AG04449 (cell line): ENCODE measurements at regions not wholly inside any gene's neighbourhood (a gene's known extent, or its start where the extent isn't known, plus 50 kb on each side); places are given as distances from the start of the nearest gene placed in this dataset.
A peak's percentile ranks its signal among the peaks of the same experiment; 100 is the strongest.

Source experiments
- CTCF ChIA-PET: fragments of 350-600 bp; formaldehyde crosslinking; extraction: SDS; loops from one replicate; lab custom pipeline; 2021; ENCODE audit warnings: antibody characterized with exemption; lab: Yijun Ruan, JAX
- POLR2A ChIA-PET: fragments of 400-600, 350-600 bp; formaldehyde crosslinking; extraction: SDS; loops from one replicate; lab custom pipeline; 2020; ENCODE audit warnings: antibody characterized with exemption, inconsistent platforms; lab: Yijun Ruan, JAX
- DNase-seq: peaks from one replicate; pipeline ENCODE4 v3.0.0-alpha.2; 2010; ENCODE audit warnings: low read depth, low spot score
- H3K4me3 ChIP-seq: 2 replicates; pipeline ENCODE4 v1.5.1; 2011; ENCODE audit warnings: low read depth, mild to moderate bottlenecking, control low read depth, low read length
- CTCF ChIP-seq: IDR thresholded peaks from one replicate; pipeline ENCODE4 v1.5.1; 2011; ENCODE audit warnings: mild to moderate bottlenecking, moderate library complexity, low read length, control low read depth, inconsistent platforms; ENCODE audit not compliant: insufficient read depth; ENCODE audit errors: missing control alignments

GRCh38 chr16:72242757-72243156, 70.8 kb upstream of the PMFBP1 start:
- POLR2A ChIA-PET = no interaction called here
- CTCF ChIA-PET = interaction anchor here (0.8 to 8.0 kb wide), 14 partner anchors 9 to 1714 kb away, joined by 3 to 139 read pairs (median 5); no protein-coding TSS in a partner anchor
- no peak for DNase-seq
- no peak overlapping the region for H3K4me3 ChIP-seq
- no peak for TF ChIP-seq CTCF

GRCh38 chr16:72241930-72242329, 70.0 kb upstream of the PMFBP1 start:
- TF ChIP-seq CTCF = peak; percentile 83
- no peak for DNase-seq
- CTCF ChIA-PET = interaction anchor here (0.7 to 8.0 kb wide), 20 partner anchors 10 to 1715 kb away, joined by 3 to 139 read pairs (median 4); no protein-coding TSS in a partner anchor
- POLR2A ChIA-PET = no interaction called here
- no peak overlapping the region for H3K4me3 ChIP-seq

GRCh38 chr16:72241008-72241407, 69.1 kb upstream of the PMFBP1 start:
- DNase-seq = no peak
- ChIA-PET POLR2A (no interaction called here), CTCF (interaction anchor here (0.6 to 8.0 kb wide), 11 partner anchors 9 to 1637 kb away, joined by 3 to 139 read pairs (median 3); no protein-coding TSS in a partner anchor)
- no peak overlapping the region for H3K4me3 ChIP-seq
- TF ChIP-seq CTCF = no peak

GRCh38 chr16:72240466-72240865, 68.5 kb upstream of the PMFBP1 start:
- POLR2A ChIA-PET = no interaction called here
- TF ChIP-seq CTCF = no peak

GRCh38 chr16:72236866-72237265, 64.9 kb upstream of the PMFBP1 start:
- ChIA-PET CTCF (interaction anchor here (1.5 to 8.0 kb wide), 2 partner anchors 12 to 228 kb away, joined by 4 to 139 read pairs; no protein-coding TSS in a partner anchor), POLR2A (no interaction called here)
- H3K4me3 ChIP-seq = no peak overlapping the region
- DNase-seq = no peak
- no peak for TF ChIP-seq CTCF

More at GRCh38 chr16:72240466-72240865, 68.5 kb upstream of the PMFBP1 start:
- no peak overlapping the region for H3K4me3 ChIP-seq
- no peak for DNase-seq
- CTCF ChIA-PET = interaction anchor here (0.7 to 8.0 kb wide), 5 partner anchors 9 to 617 kb away, joined by 3 to 139 read pairs (median 3); no protein-coding TSS in a partner anchor

- CTCF ChIA-PET = no interaction called here
- no peak for TF ChIP-seq CTCF
- no peak for DNase-seq
- no peak overlapping the region for H3K4me3 ChIP-seq
- POLR2A ChIA-PET = no interaction called here
These were observed 62.4 kb upstream of the PMFBP1 start for GRCh38 chr16:72234387-72234786.
